OCI-LY3 (cell line): ENCODE measurements at regions not wholly inside any gene's neighbourhood (a gene's known extent, or its start where the extent isn't known, plus 50 kb on each side); places are given as distances from the start of the nearest gene placed in this dataset.
"Not testable (repeated sequence)": the region's sequence is repeated elsewhere in the genome, so short reads cannot be mapped to it uniquely, and the experiment has no call there.

Source experiments
- H2AFZ ChIP-seq: fragments of 200-600, 300-600 bp; shearing (Covaris generic); 2 replicates; pipeline ENCODE4 v1.6.0; 2014; ENCODE audit warnings: antibody characterized with exemption, low read depth, low read length
- H3K27ac ChIP-seq: fragments of 200-600, 300-600 bp; sonication (generic); 2 replicates; pipeline ENCODE4 v1.5.1; 2014; ENCODE audit warnings: mild to moderate bottlenecking, low read length, moderate library complexity, mixed read lengths
- H3K27me3 ChIP-seq: fragments of 200-600, 300-600 bp; sonication (generic); 2 replicates; pipeline ENCODE4 v1.6.1; 2014; ENCODE audit warnings: low read depth, low read length, mixed read lengths
- H3K36me3 ChIP-seq: fragments of 200-600, 300-600 bp; sonication (generic); replicated peaks from 2 replicates; pipeline ENCODE3; 2014; ENCODE audit warnings: low read depth, low read length, mixed read lengths
- H3K4me1 ChIP-seq: fragments of 300-600, 200-600 bp; sonication (generic); 2 replicates; pipeline ENCODE4 v1.6.1; 2014; ENCODE audit warnings: low read length, mixed read lengths
- H3K4me2 ChIP-seq: fragments of 200-600, 300-600 bp; sonication (generic); 2 replicates; pipeline ENCODE4 v1.6.1; 2014; ENCODE audit warnings: low read length, mixed read lengths
- H3K4me3 ChIP-seq: fragments of 300-600, 200-600 bp; sonication (generic); 2 replicates; pipeline ENCODE4 v1.5.1; 2014; ENCODE audit warnings: antibody characterized with exemption, mild to moderate bottlenecking, low read length, moderate library complexity
- H3K79me2 ChIP-seq: fragments of 300-600, 200-600 bp; shearing (Covaris generic); 2 replicates; pipeline ENCODE4 v1.6.1; 2014; ENCODE audit warnings: mild to moderate bottlenecking, low read length, mixed read lengths
- H3K9ac ChIP-seq: fragments of 300-600, 200-600 bp; shearing (Covaris generic); 2 replicates; pipeline ENCODE4 v1.6.0; 2014; ENCODE audit warnings: mild to moderate bottlenecking, low read length, moderate library complexity
- H3K9me3 ChIP-seq: fragments of 200-600, 300-600 bp; shearing (Covaris generic); 2 replicates; pipeline ENCODE4 v1.6.1; 2014; ENCODE audit warnings: low read length, mixed read lengths; ENCODE audit not compliant: insufficient read depth
- H4K20me1 ChIP-seq: fragments of 200-600, 300-600 bp; sonication (generic); 2 replicates; pipeline ENCODE4 v1.6.1; 2016; ENCODE audit warnings: low read length, mixed read lengths; ENCODE audit not compliant: insufficient read depth
- EZH2phosphoT487 ChIP-seq: fragments of 200-600 bp; shearing (Covaris generic); IDR thresholded peaks from 2 replicates; pipeline ENCODE4 v1.6.1; 2018; ENCODE audit warnings: antibody characterized with exemption, mixed run types, low read depth
- TF ChIP-seq, protein P1 (sequence below): fragments of 200-600, 300-600 bp; sonication (generic); IDR thresholded peaks from 2 replicates; pipeline ENCODE4 v1.5.1; 2014; ENCODE audit warnings: antibody characterized with exemption, low read length, low read depth

DNA sequence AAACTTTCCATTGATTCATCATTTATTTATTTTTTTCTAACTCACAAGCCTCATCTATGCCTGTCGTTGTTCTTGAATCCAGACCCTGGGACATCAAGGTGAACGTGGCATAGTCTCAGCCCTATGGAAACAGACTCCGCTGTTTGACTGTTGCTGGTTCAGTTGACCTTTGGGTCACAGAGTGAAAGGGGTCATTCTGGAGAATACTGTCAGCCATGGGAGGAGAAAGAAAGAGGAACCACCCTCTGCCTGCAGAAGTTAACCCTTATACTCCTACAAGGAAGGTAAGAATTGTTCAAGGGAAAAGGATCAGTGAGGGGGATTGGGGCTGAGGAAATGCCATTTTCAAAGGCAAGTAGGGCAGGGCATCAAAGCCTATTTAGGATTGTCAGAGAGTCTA lies 387.6 kb upstream of the MAF start:
- Histone ChIP-seq H3K4me3 (no peak overlapping the region), H3K4me2 (no peak overlapping the region), H3K36me3 (no peaks in the 10 kb centered on the region), H4K20me1 (no peaks in the 10 kb centered on the region), H3K9ac (no peak overlapping the region), H3K27ac (no peak overlapping the region), H3K9me3 (no peaks in the 10 kb centered on the region), H3K79me2 (no peaks in the 10 kb centered on the region), H2AFZ (no peak overlapping the region), H3K4me1 (no peaks in the 10 kb centered on the region), H3K27me3 (no peaks in the 10 kb centered on the region)
- no peak for TF ChIP-seq EZH2phosphoT487

DNA sequence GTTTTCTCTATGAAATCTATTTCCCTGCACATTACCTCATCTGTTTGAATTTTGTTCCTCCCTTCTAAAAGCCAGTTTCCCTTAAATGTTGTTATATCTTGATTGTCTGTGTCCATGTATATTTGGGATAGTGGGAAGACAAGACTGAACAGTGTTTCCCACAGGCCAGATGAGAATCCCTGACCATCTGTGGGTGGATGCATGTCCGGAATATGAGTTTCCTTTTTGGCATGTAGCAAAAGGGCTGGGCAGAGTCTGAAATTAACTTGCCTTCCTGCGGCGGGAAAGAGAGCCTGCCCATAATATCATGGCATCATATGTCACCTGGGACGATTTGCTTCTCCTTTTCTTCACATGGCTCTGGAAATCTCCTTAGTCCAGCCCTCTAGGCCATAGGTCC lies 385.8 kb upstream of the MAF start:
- no peaks in the 10 kb centered on the region for H3K4me1 ChIP-seq
- no peaks in the 10 kb centered on the region for H3K79me2 ChIP-seq
- no peak overlapping the region for H3K4me2 ChIP-seq
- H3K36me3 ChIP-seq: no peaks in the 10 kb centered on the region
- H3K9me3 ChIP-seq: no peaks in the 10 kb centered on the region
- no peaks in the 10 kb centered on the region for H4K20me1 ChIP-seq
- H3K4me3 ChIP-seq: no peak overlapping the region
- H3K27ac ChIP-seq: no peak overlapping the region
- H3K27me3 ChIP-seq: no peaks in the 10 kb centered on the region
- no peak for TF ChIP-seq EZH2phosphoT487
- TF ChIP-seq, protein P1, sequence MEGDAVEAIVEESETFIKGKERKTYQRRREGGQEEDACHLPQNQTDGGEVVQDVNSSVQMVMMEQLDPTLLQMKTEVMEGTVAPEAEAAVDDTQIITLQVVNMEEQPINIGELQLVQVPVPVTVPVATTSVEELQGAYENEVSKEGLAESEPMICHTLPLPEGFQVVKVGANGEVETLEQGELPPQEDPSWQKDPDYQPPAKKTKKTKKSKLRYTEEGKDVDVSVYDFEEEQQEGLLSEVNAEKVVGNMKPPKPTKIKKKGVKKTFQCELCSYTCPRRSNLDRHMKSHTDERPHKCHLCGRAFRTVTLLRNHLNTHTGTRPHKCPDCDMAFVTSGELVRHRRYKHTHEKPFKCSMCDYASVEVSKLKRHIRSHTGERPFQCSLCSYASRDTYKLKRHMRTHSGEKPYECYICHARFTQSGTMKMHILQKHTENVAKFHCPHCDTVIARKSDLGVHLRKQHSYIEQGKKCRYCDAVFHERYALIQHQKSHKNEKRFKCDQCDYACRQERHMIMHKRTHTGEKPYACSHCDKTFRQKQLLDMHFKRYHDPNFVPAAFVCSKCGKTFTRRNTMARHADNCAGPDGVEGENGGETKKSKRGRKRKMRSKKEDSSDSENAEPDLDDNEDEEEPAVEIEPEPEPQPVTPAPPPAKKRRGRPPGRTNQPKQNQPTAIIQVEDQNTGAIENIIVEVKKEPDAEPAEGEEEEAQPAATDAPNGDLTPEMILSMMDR: no peak
- no peak overlapping the region for H3K9ac ChIP-seq
- H2AFZ ChIP-seq: no peak overlapping the region

DNA sequence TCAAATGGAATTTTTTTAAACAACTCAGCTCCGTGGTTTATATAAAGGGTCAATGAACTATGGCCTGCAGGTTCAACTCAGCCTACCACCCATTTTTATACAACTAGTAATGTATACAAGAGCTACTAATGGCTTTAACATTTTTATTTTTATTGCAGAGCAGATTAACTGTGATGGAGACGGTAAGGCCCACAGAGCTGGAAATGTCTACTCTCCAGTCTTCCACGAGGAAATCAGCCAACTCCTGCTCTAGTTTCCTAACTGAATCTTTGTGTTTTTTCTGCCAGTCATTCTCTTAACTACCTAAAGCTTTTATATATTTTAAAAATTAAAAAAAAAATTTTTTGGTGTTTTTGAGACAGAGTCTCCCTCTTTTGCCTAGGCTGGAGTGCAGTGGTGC lies 385.1 kb upstream of the MAF start:
- Histone ChIP-seq H3K9ac (no peak overlapping the region), H3K4me3 (no peak overlapping the region), H3K4me1 (no peaks in the 10 kb centered on the region), H4K20me1 (no peaks in the 10 kb centered on the region), H3K79me2 (no peaks in the 10 kb centered on the region), H3K4me2 (no peak overlapping the region), H3K36me3 (no peaks in the 10 kb centered on the region), H3K27ac (no peak overlapping the region), H3K9me3 (no peaks in the 10 kb centered on the region), H2AFZ (no peak overlapping the region), H3K27me3 (no peaks in the 10 kb centered on the region)
- TF ChIP-seq, protein P1: no peak
- no peak for TF ChIP-seq EZH2phosphoT487

DNA sequence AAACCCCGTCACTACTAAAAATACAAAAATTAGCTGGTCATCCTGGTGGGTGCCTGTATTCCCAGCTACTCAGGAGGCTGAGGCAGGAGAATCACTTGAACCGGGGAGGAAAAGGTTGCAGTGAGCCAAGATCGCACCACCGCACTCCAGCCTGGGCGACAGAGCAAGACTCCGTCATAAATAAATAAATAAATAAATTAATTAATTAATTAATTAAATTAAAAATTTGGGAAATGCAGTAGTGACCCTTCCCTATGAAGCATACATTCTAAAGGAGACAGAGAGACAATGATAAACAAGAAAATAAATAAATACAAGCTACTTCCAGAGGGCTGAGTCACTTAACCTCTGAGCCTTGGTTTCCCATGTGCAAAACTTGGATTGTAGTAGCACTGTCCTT lies 383.6 kb upstream of the MAF start:
- not testable (repeated sequence) for H3K4me3 ChIP-seq, H3K9ac ChIP-seq, H4K20me1 ChIP-seq, H2AFZ ChIP-seq, H3K9me3 ChIP-seq, H3K27me3 ChIP-seq, H3K79me2 ChIP-seq, H3K4me2 ChIP-seq, H3K27ac ChIP-seq, H3K4me1 ChIP-seq, H3K36me3 ChIP-seq

DNA sequence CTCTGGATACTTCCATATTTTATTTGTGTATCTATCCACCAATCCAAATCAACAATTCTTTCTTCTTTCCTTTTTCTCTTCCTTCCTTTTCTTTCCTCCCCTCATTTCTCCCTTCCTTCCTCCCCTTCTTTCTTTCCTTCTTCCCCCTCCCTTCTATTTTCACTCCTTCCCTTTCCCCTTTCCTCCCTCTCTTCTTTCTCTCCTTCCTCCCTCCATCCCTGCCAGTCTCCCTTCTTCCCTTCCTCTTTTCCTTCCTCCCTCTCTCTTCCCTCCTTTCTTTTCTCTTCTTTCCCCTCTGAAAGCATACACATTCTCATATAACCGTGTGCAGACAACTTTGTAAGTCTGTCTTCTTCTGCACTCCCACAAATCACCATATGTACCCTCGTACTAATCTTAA lies 382.3 kb upstream of the MAF start:
- Histone ChIP-seq H3K9me3 (no peaks in the 10 kb centered on the region), H3K79me2 (no peaks in the 10 kb centered on the region)
- TF ChIP-seq, protein P1: no peak
- no peak for TF ChIP-seq EZH2phosphoT487

More for the DNA sequence above, 382.3 kb upstream of the MAF start:
- no peak overlapping the region for H3K9ac ChIP-seq
- no peaks in the 10 kb centered on the region for H3K4me1 ChIP-seq
- H3K4me2 ChIP-seq: no peak overlapping the region
- H3K4me3 ChIP-seq: no peak overlapping the region
- H3K36me3 ChIP-seq: no peaks in the 10 kb centered on the region
- no peaks in the 10 kb centered on the region for H4K20me1 ChIP-seq
- no peak overlapping the region for H2AFZ ChIP-seq
- H3K27me3 ChIP-seq: no peaks in the 10 kb centered on the region
- no peak overlapping the region for H3K27ac ChIP-seq
